ENCODE measurements at regions not wholly inside any gene's neighbourhood (a gene's known extent, or its start where the extent isn't known, plus 50 kb on each side); places are given as distances from the start of the nearest gene placed in this dataset.
A peak's percentile ranks its signal among the peaks of the same experiment; 100 is the strongest.
"Not testable (repeated sequence)": the region's sequence is repeated elsewhere in the genome, so short reads cannot be mapped to it uniquely, and the experiment has no call there.

GRCh38 chr10:90034862-90035261 lies 333.5 kb downstream of the KIF20B start:
- not testable (repeated sequence) for DNase-seq

DNA sequence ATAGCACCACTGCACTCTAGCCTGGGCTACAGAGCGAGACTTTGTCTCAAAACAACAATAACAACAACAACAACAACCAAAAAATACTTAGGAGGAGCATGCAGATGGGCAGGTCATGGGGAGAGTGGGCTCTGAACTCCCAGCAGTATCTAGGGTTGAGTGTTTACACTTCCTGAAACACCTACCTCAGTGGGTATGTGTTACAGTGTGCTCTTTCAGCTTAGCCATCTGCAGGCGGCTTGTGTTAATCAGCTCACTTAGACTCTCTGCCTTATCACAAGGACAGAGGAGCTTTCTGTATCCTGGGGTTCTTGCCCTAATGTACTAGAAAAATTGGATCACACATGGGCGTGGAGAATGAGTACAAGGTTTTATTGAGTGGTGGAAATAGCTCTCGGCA lies 340.2 kb downstream of the KIF20B start:
- DNase-seq = no peak

- DNase-seq = no peak
These were observed 340.7 kb downstream of the KIF20B start for GRCh38 chr10:90042075-90042474.

GRCh38 chr10:90047243-90047729 lies 345.9 kb downstream of the KIF20B start:
- no peak for DNase-seq

- DNase-seq = no peak
These were observed 349.7 kb downstream of the KIF20B start for GRCh38 chr10:90051053-90051452.

GRCh38 chr10:90051474-90051873 lies 350.1 kb downstream of the KIF20B start:
- peak; percentile 16 for DNase-seq

DNA sequence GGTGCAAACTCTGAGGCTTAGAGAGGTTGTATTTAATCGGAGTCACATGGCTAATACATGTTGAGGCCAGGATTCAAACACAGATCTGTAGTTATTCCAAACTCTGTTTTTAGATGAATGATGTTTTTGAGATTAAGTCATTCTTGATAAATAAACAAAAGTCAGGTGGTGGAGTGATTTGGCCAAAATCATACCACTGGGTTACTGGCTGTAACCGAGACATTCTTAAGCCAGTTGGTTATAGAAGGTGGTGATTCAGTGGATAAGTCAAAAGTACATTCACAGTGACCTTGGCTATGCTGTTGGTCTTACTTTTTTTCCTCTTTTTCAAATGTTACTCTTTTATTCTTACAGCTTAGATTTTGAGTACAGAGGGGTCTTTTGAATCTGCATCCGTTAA lies 361.4 kb downstream of the KIF20B start:
- no peak for DNase-seq

DNA sequence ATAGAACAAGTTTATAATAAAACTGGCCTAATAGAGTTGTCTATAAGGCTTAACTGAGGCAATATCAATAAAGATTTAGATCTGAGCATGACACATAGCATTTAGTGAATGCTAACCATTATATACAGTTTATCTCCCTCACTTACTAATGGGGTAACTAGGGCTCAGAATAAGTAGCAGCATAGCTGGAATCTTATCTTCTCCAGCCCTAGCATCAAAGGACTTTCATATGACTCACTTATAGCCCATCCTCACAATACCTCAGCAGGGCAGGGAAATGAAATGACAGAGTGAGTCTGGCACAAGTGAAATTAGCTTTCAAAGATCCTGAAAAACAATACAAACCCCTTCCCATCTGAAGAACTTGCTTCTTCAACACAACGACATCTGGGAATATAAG lies 362.9 kb downstream of the KIF20B start:
- DNase-seq = peak; percentile 40

DNA sequence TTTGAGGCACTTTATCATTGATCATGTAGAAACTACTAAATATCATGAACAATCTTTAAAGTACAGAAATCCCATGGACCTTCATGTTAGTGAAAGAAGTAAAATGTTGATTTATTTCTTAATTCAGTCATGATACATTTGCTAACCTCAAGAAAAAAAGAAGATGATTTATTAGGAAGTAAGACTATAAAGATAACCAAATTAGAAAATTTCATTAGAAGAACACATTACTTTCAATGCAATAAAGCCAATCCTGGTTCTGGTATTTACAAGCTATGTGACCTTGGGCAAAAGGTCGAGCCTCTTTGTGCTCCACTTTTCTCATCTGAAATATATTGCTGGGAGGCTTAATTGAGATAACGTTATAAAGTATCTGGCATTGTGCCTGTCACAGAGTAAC lies 365.0 kb downstream of the KIF20B start:
- DNase-seq = no peak

DNA sequence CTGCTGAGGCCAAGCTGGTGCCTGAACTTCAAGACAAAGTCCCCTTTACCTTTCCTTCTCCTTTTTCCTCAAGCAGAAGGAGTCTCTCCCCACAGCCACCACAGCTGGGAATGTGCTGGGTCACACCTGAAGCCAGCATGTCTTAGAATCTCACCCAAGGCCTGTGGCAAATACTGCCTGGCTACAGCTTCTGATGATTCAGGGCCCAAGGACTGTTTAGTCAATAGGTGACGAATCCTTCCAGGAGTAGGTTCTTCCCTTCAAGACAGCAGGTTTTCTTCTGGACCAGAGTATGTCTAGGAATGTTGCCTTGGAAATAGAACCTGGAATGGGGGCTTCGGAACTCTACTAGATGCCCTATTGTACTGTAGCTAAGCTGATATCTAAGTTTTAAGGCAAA lies 374.6 kb downstream of the KIF20B start:
- DNase-seq = no peak

DNA sequence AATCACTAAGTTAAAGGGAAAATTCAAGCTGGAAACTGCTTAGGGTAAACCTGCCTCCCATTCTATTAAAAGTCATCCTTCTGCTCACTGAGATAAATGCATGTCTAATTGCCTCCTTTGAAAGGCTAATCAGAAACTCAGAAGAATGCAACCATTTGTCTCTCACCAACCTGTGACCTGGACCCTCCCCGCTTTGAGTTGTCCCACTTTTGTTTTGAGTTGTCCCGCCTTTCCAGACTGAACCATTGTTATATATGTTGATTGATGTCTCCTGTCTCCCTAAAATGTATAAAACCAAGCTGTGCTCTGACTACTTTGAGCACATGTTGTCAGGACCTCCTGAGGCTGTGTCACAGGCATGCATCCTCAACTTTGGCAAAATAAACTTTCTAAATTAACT lies 378.4 kb downstream of the KIF20B start:
- no peak for DNase-seq

GRCh38 chr10:90086606-90087190 lies 385.3 kb downstream of the KIF20B start:
- DNase-seq = not testable (repeated sequence)

DNA sequence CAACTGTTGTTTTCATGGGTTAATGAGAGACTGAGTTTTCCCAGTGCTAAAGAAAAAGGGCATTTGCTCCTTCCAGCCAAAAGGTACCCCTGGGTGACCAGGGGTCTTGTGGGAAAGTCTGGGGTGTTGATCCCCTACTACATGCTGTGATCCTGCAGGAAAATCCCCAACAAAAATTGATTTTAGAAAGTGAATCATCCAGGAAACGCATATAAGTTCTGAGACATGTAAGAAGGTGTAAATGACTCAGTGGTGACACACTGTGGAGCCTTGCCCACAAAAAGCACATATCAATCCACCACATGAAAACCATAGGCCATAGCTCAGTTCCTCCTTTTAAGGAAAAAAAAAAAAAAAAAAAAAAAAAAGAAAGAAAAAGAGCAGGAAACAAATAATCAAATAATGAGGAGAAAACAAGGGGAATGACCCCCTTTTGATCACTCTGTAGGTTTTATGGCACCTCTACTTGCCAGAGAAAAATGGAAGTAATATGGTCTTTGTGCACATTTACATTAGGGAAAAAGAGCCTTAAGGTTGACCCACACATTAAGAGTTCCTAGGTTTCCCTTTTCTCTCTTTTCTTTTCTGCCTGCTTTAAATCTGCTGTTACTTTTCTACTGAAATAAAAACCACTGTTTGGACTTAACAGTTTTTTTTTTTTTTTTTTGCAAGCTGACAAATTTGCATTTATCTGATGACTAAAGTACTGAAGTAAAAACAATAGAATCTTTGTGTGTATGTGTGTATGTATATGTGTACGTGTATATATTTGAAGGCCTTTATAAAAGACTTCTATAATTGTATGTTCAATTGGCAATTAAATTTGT lies 386.0 kb downstream of the KIF20B start:
- peak; percentile 40 for DNase-seq

GRCh38 chr10:90088024-90088317 lies 386.6 kb downstream of the KIF20B start:
- DNase-seq = no peak

GRCh38 chr10:90089719-90090118 lies 388.3 kb downstream of the KIF20B start:
- no peak for DNase-seq

- no peak for DNase-seq
These were observed 394.8 kb downstream of the KIF20B start for GRCh38 chr10:90096196-90096595.

GRCh38 chr10:90107581-90107980 lies 406.2 kb downstream of the KIF20B start:
- DNase-seq = not testable (repeated sequence)

DNA sequence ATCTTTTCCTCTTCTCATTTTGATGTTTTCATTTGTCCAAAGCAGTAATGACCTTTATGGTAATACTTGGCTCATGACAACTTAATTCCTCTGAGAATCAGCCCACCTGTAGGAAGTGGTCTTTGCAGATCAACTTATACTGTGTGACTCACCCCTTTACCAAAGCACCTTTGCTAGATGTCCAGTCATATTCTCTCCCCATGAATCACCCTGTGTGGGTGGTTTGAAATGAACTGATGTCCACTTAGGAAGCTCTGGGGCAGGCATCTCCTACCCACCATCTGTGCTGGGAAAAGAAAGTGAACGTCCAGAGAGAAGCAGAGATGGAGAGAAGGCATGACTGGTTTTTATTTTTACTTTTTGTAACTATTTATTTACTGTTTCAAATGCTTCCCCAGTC lies 410.3 kb downstream of the KIF20B start:
- peak; percentile 81 for DNase-seq

- DNase-seq = peak; percentile 74
These were observed 411.3 kb downstream of the KIF20B start for GRCh38 chr10:90112681-90113080.

DNA sequence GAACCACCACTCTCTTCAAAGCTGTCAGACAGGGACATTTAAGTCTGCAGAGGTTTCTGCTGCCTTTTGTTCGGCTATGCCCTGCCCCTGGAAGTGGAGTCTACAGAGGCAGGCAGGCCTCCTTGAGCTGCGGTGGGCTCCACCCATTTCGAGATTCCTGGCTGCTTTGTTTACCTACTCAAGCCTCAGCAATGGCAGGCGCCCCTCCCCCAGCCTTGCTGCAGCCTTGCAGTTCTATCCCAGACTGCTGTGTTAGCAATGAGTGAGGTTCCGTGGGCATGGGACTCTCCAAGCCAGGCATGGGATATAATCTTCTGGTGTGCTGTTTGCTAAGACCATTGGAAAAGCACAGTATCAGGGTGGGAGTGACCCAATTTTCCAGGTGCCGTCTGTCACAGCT lies 417.2 kb downstream of the KIF20B start:
- DNase-seq = not testable (repeated sequence)

GRCh38 chr10:90119631-90120280 lies 418.4 kb downstream of the KIF20B start:
- DNase-seq = not testable (repeated sequence)

DNA sequence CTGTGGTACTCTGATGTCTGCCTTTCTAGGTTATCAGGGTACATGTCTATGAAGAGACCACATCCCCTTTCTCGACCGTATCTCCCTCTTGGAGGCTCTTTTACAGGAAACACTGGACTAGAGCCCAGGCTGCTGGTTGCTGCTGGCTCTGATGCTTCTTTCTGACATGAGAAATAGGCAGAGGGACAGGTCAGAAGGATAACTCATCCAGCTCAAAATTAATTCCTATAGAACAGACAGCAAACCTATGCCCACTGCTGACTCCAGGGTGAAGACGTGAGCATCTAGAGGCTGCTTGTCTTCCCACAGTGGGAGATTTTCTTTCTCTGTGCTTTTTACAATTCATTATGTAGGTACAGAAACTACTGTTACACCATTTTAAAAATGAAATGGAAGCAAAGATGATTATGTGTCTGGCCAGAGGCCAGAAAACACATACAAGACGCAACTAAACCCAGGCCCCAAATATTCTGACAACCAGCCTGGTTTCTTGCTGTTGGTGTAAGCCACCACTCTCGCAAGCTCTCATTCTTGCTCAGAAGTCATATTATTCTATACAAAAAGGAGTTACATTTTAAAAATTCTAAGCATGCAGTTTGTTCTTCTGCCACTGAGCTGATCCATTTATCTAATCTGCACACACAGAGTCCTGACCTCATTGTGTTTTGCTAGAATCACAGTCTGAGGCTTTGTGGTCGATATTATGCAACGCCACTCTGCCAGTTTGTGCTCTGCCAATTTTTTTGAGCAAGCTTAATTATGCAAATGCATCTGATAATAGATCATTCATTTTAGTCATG lies 424.3 kb downstream of the KIF20B start:
- DNase-seq = peak; percentile 81

- no peak for DNase-seq
These were observed 424.8 kb downstream of the KIF20B start for GRCh38 chr10:90126256-90126595.
